ENCODE measurements at regions not wholly inside any gene's neighbourhood (a gene's known extent, or its start where the extent isn't known, plus 50 kb on each side); places are given as distances from the start of the nearest gene placed in this dataset.

- no peak for TF ChIP-seq CTCF (conservative IDR thresholded peaks at IDR 0.05; ENCODE audit: low read length)
- no peak for DNase-seq (ENCODE audit: low read depth)
- no peak overlapping the region for H3K4me3 ChIP-seq (ENCODE audit: low read length)
Observed at GRCh38 chr3:76661527-76662250, 378.2 kb upstream of the ROBO2 start.

GRCh38 chr3:76664816-76665215 lies 375.1 kb upstream of the ROBO2 start:
- TF ChIP-seq CTCF (conservative IDR thresholded peaks at IDR 0.05; ENCODE audit: low read length): no peak
- DNase-seq (ENCODE audit: low read depth): no peak
- H3K4me3 ChIP-seq (ENCODE audit: low read length): no peak overlapping the region

GRCh38 chr3:76668653-76669052 lies 371.2 kb upstream of the ROBO2 start:
- no peak overlapping the region for H3K4me3 ChIP-seq (ENCODE audit: low read length)
- no peak for TF ChIP-seq CTCF (conservative IDR thresholded peaks at IDR 0.05; ENCODE audit: low read length)
- DNase-seq (ENCODE audit: low read depth): no peak

- H3K4me3 ChIP-seq (ENCODE audit: low read length): no peak overlapping the region
- no peak for TF ChIP-seq CTCF (conservative IDR thresholded peaks at IDR 0.05; ENCODE audit: low read length)
- no peak for DNase-seq (ENCODE audit: low read depth)
Observed at GRCh38 chr3:76669322-76669721, 370.6 kb upstream of the ROBO2 start.

- H3K4me3 ChIP-seq (ENCODE audit: low read length): no peak overlapping the region
- DNase-seq (ENCODE audit: low read depth): no peak
- no peak for TF ChIP-seq CTCF (conservative IDR thresholded peaks at IDR 0.05; ENCODE audit: low read length)
Observed at GRCh38 chr3:76673171-76673570, 366.7 kb upstream of the ROBO2 start.

GRCh38 chr3:76679541-76679940 lies 360.4 kb upstream of the ROBO2 start:
- H3K4me3 ChIP-seq (ENCODE audit: low read length): no peak overlapping the region
- no peak for DNase-seq (ENCODE audit: low read depth)
- TF ChIP-seq CTCF (conservative IDR thresholded peaks at IDR 0.05; ENCODE audit: low read length): no peak

GRCh38 chr3:76683256-76683655 lies 356.6 kb upstream of the ROBO2 start:
- H3K4me3 ChIP-seq (ENCODE audit: low read length): no peak overlapping the region
- DNase-seq (ENCODE audit: low read depth): no peak
- TF ChIP-seq CTCF (conservative IDR thresholded peaks at IDR 0.05; ENCODE audit: low read length): no peak

All from AG10803 (cell line).